B cell (primary cell): ENCODE measurements at regions not wholly inside any gene's neighbourhood (a gene's known extent, or its start where the extent isn't known, plus 50 kb on each side); places are given as distances from the start of the nearest gene placed in this dataset.

Experiments
- ATAC-seq: fragments of 200-7000 bp; cut with Tn5 transposase; one replicate; pipeline ENCODE4 v1.10.0; 2021; ENCODE audit warnings: low read depth, mild to moderate bottlenecking, moderate number of reproducible peaks, moderate library complexity
- CTCF ChIA-PET: fragments of 350-600 bp; sonication (Branson Sonifier 250); formaldehyde crosslinking; loops from one replicate; lab custom pipeline; 2021; ENCODE audit warnings: antibody characterized with exemption, inconsistent platforms; lab: Charles Lee
- POLR2A ChIA-PET: fragments of 350-600 bp; sonication (Branson Sonifier 250); formaldehyde crosslinking; loops from one replicate; lab custom pipeline; 2021; ENCODE audit warnings: antibody characterized with exemption; lab: Charles Lee
- DNase-seq: peaks from one replicate; pipeline ENCODE4 v3.0.0; 2013
- H2AFZ ChIP-seq: 2 replicates; pipeline ENCODE4 v1.6.1; 2012; ENCODE audit warnings: mild to moderate bottlenecking, low read depth, low read length; ENCODE audit not compliant: insufficient read depth, poor library complexity, severe bottlenecking
- H3K27ac ChIP-seq, 2 donors: 1 replicate in 1 of 2; 2 replicates in 1 of 2; pipeline ENCODE4 v1.5.1; 2012 to 2013; ENCODE audit warnings: low read length in 2 of 2, mild to moderate bottlenecking in 2 of 2, moderate library complexity in 1 of 2
- H3K27me3 ChIP-seq, 4 experiments: fragments of 200-600 bp in 1 of 4; sonication (generic) in 1 of 4; replicated peaks in 1 of 4; 1 replicate in 2 of 4; 2 replicates in 2 of 4; pipeline versions ENCODE4 v1.6.1 to v1.7.0; 2013 to 2016; ENCODE audit warnings: low read length in 3 of 4, mild to moderate bottlenecking in 2 of 4, mixed read lengths in 1 of 4, moderate library complexity in 1 of 4; ENCODE audit not compliant: insufficient read depth in 4 of 4, control insufficient read depth in 3 of 4; ENCODE audit errors: control extremely low read depth in 1 of 4
- H3K36me3 ChIP-seq, 2 experiments: replicated peaks in 1 of 2; 1 replicate in 1 of 2; 2 replicates in 1 of 2; pipeline versions ENCODE4 v1.6.1 to v1.7.1; 2013; ENCODE audit warnings: low read length in 1 of 2; ENCODE audit not compliant: insufficient read depth in 2 of 2, control insufficient read depth in 1 of 2; ENCODE audit errors: control extremely low read depth in 1 of 2, extremely low read depth in 1 of 2
- H3K4me1 ChIP-seq, 2 donors: fragments of 200-600 bp in 1 of 2; sonication (generic) in 1 of 2; 1 replicate in 1 of 2; 2 replicates in 1 of 2; pipeline versions ENCODE4 v1.5.1 to v1.6.1; 2013 to 2017; ENCODE audit warnings: low read length in 2 of 2; ENCODE audit not compliant: control insufficient read depth in 2 of 2, insufficient read depth in 2 of 2
- H3K4me2 ChIP-seq: replicated peaks from 2 replicates; pipeline ENCODE3; 2012; ENCODE audit warnings: mild to moderate bottlenecking, low read depth, low read length; ENCODE audit not compliant: poor library complexity, severe bottlenecking
- H3K4me3 ChIP-seq, 5 experiments: fragments of 200-600 bp in 1 of 5; sonication (generic) in 1 of 5; 1 replicate in 3 of 5; 2 replicates in 2 of 5; pipeline versions ENCODE4 v1.5.1 to v1.7.0; 2011 to 2016; ENCODE audit warnings: low read length in 4 of 5, mild to moderate bottlenecking in 4 of 5, low read depth in 2 of 5, control low read depth in 1 of 5, moderate library complexity in 1 of 5; ENCODE audit not compliant: insufficient read depth in 1 of 5; ENCODE audit errors: control extremely low read depth in 1 of 5, extremely low read depth in 1 of 5
- H3K79me2 ChIP-seq: fragments of 200-600 bp; sonication (generic); one replicate; pipeline ENCODE4 v1.6.0; 2016; ENCODE audit warnings: low read length; ENCODE audit not compliant: control insufficient read depth, insufficient read depth
- H3K9ac ChIP-seq: fragments of 200-600 bp; sonication (generic); 2 replicates; pipeline ENCODE4 v1.6.1; 2017; ENCODE audit warnings: mild to moderate bottlenecking, low read length, moderate library complexity
- H3K9me3 ChIP-seq, 3 donors: one replicate each; pipeline versions ENCODE4 v1.6.1 to v1.7.1; 2013; ENCODE audit warnings: low read length in 2 of 3; ENCODE audit not compliant: control insufficient read depth in 2 of 3, insufficient read depth in 1 of 3; ENCODE audit errors: control extremely low read depth in 1 of 3
- H4K20me1 ChIP-seq: 2 replicates; pipeline ENCODE4 v1.6.0; 2012; ENCODE audit warnings: mild to moderate bottlenecking, low read length; ENCODE audit not compliant: insufficient read depth, control insufficient read depth, poor library complexity, severe bottlenecking
- H3K27ac Mint-ChIP-seq: one replicate; pipeline ENCODE4 v1.8.0; 2021; ENCODE audit warnings: mixed read lengths
- H3K27me3 Mint-ChIP-seq: one replicate; pipeline ENCODE4 v1.8.0; 2021; ENCODE audit warnings: mixed read lengths
- H3K4me1 Mint-ChIP-seq: one replicate; pipeline ENCODE4 v1.8.0; 2021; ENCODE audit warnings: mixed read lengths
- H3K4me3 Mint-ChIP-seq: one replicate; pipeline ENCODE4 v1.8.0; 2021; ENCODE audit warnings: mixed read lengths
- H3K9me3 Mint-ChIP-seq: one replicate; pipeline ENCODE4 v1.8.0; 2022; ENCODE audit warnings: mixed read lengths; ENCODE audit not compliant: insufficient read depth
- EZH2 ChIP-seq: IDR thresholded peaks from 2 replicates; pipeline ENCODE4 v1.6.1; 2012; ENCODE audit warnings: borderline replicate concordance, low read depth, mild to moderate bottlenecking, moderate library complexity, low read length; ENCODE audit not compliant: insufficient read depth, poor library complexity, severe bottlenecking
- WGBS: methylation state at CpG from one replicate; pipeline ENCODE4 v1.1.5; 2013; ENCODE audit warnings: missing lambda C conversion rate; ENCODE audit not compliant: insufficient coverage; 5-methylcytosine and 5-hydroxymethylcytosine counted together
- intact Hi-C: fragments of 100-400 bp; cut with micrococcal nuclease; formaldehyde crosslinking; loops from one replicate; pipeline ENCODE4 v1.10.0; 2022
- TF ChIP-seq, protein P1 (sequence below): fragments of 200-600 bp; IDR thresholded peaks from one replicate; pipeline ENCODE4 v1.8.0; 2022; ENCODE audit warnings: antibody characterized with exemption, mild to moderate bottlenecking

DNA sequence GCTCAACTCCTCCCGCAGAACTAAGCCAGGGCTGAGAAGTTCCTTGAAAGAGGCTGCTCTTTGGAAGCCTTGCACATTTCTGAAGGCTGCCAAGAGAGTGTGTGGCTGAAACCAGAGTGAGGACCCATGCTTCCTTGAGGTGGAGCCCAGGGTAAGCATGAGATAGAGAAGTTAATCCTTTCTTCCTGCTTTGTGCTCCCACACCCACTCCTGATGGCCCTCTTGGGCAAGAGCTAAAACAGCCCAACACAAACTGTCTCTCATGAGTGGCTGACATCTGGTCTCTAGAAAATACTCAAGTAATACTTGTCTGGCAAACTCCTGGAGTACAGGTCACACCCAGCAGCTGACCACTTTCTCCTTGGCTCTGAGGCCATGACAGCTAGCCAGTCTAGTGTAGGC, 523.7 kb downstream of the INSC start:
- Histone ChIP-seq H3K4me3 (no peak overlapping the region), H3K36me3 (no peaks in the 10 kb centered on the region), H3K4me2 (no peak overlapping the region), H3K79me2 (no peaks in the 10 kb centered on the region), H2AFZ (no peak overlapping the region), H4K20me1 (no peaks in the 10 kb centered on the region), H3K27ac (no peak overlapping the region), H3K9ac (no peak overlapping the region), H3K27me3 (peaks cover 0 to 5% (median 0%) of the 10 kb centered on the region in 4 experiments), H3K4me1 (no peaks in the 10 kb centered on the region), H3K9me3 (peaks cover 0 to under 1% (median 0%) of the 10 kb centered on the region in 3 donors)
- intact Hi-C loops, result no loop called here
- POLR2A ChIA-PET, result no interaction called here
- 89% methylated on average over 1 of the region's 1 CpG for WGBS
- ATAC-seq, result no peak
- Mint-ChIP-seq H3K27ac (no peak overlapping the region), H3K4me1 (no peaks in the 10 kb centered on the region), H3K4me3 (no peak overlapping the region), H3K9me3 (no peaks in the 10 kb centered on the region), H3K27me3 (no peaks in the 10 kb centered on the region)
- DNase-seq, result no peak
- CTCF ChIA-PET, result no interaction called here
- TF ChIP-seq EZH2, result no peak
- TF ChIP-seq, protein P1, sequence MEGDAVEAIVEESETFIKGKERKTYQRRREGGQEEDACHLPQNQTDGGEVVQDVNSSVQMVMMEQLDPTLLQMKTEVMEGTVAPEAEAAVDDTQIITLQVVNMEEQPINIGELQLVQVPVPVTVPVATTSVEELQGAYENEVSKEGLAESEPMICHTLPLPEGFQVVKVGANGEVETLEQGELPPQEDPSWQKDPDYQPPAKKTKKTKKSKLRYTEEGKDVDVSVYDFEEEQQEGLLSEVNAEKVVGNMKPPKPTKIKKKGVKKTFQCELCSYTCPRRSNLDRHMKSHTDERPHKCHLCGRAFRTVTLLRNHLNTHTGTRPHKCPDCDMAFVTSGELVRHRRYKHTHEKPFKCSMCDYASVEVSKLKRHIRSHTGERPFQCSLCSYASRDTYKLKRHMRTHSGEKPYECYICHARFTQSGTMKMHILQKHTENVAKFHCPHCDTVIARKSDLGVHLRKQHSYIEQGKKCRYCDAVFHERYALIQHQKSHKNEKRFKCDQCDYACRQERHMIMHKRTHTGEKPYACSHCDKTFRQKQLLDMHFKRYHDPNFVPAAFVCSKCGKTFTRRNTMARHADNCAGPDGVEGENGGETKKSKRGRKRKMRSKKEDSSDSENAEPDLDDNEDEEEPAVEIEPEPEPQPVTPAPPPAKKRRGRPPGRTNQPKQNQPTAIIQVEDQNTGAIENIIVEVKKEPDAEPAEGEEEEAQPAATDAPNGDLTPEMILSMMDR, result no peak

- TF ChIP-seq, protein P1, result no peak
- TF ChIP-seq EZH2, result no peak
- DNase-seq, result no peak
Observed at GRCh38 chr11:15640318-15640717, 525.6 kb downstream of the INSC start.

More at GRCh38 chr11:15640318-15640717, 525.6 kb downstream of the INSC start:
- 89% methylated on average over 7 of the region's 9 CpGs for WGBS
- Histone ChIP-seq H3K4me2 (no peak overlapping the region), H3K9ac (no peak overlapping the region), H4K20me1 (no peaks in the 10 kb centered on the region), H3K4me3 (no peak overlapping the region), H3K27ac (no peak overlapping the region), H3K27me3 (peaks cover 0 to 5% (median 0%) of the 10 kb centered on the region in 4 experiments), H3K4me1 (no peaks in the 10 kb centered on the region), H3K79me2 (no peaks in the 10 kb centered on the region), H2AFZ (no peak overlapping the region), H3K36me3 (no peaks in the 10 kb centered on the region), H3K9me3 (peaks cover 0 to 4% (median 0%) of the 10 kb centered on the region in 3 donors)
- intact Hi-C loops, result no loop called here
- ChIA-PET CTCF (no interaction called here), POLR2A (no interaction called here)
- Mint-ChIP-seq H3K27me3 (no peaks in the 10 kb centered on the region), H3K4me3 (no peak overlapping the region), H3K9me3 (no peaks in the 10 kb centered on the region), H3K27ac (no peak overlapping the region), H3K4me1 (no peaks in the 10 kb centered on the region)
- ATAC-seq, result no peak
